ENCODE measurements at regions not wholly inside any gene's neighbourhood (a gene's known extent, or its start where the extent isn't known, plus 50 kb on each side); places are given as distances from the start of the nearest gene placed in this dataset.
"Not testable (repeated sequence)": the region's sequence is repeated elsewhere in the genome, so short reads cannot be mapped to it uniquely, and the experiment has no call there.

DNA sequence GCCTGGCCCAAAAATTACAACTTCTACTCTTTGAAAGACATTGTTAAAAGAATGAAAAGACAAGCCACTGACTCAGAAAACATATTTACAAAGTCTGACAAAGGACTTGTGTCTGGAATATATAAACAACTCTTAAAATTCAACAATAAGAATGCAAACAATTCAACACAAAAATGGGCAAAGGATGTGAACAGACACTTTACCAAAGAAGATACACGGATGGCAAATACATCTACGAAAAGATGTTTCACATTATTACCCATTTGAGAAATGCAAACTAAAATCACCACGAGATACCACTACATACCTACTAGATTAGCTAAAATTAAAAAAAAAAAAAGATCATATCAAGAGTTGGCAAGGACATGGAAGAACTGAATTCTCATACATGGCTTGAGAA lies 80.8 kb upstream of the METRNL start:
- DNase-seq (ENCODE audit: extremely low read depth in 1 of 11, low read depth in 9 of 11, low spot score in 4 of 11), result no peak

DNA sequence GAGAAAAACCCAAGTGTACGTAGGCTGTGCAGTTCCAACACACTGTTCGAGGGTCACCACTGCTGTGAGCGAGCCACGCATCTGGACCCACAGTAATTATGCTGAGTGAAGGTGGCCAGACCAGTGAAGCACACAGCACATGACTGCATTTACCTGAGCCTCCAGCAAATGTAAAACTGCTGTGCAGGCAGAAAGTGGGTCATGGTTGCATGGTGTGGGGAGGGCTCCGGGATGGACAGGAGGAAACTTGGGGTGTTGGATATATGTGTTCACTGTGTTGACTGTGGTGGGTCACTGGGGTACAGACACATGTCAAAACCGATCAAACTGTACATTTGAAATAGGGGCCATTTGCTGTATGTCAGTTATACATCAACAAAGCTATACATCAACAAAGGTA lies 78.7 kb upstream of the METRNL start:
- no peak for DNase-seq (ENCODE audit: extremely low read depth in 1 of 11, low read depth in 9 of 11, low spot score in 4 of 11)

DNA sequence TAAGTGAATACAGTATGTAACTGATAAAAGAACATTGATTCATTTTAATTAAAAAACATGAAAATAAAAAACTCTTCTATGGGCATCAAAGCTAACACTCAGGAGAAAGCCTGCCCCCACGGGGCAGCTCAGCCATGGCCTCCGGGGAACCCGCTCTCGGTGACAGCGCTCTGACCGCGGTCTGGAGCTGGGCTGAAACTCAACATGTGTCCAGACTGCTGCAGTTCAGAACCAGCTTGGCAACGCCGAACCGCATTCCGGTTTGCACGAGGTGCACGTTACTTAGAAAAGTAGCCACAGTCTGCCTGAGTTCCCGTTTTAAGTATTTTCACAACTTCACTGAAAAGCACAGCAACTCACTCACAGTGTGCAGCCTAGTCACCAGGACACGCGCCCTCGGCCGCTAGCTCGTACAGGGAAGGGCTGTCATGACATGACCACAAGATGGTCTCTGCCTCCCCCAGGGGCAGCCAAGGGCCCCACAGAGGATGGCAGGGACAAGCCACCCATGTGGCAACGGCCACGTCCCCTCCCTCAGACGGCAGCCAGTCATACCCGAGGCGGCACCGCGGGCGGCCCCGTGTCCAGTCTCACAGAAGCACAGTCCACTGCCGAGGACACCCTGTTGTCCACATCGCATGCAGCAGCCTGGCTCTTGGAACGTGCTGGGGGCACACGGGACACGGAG lies 77.1 kb upstream of the METRNL start:
- no peak for DNase-seq (ENCODE audit: extremely low read depth in 1 of 11, low read depth in 9 of 11, low spot score in 4 of 11)

DNA sequence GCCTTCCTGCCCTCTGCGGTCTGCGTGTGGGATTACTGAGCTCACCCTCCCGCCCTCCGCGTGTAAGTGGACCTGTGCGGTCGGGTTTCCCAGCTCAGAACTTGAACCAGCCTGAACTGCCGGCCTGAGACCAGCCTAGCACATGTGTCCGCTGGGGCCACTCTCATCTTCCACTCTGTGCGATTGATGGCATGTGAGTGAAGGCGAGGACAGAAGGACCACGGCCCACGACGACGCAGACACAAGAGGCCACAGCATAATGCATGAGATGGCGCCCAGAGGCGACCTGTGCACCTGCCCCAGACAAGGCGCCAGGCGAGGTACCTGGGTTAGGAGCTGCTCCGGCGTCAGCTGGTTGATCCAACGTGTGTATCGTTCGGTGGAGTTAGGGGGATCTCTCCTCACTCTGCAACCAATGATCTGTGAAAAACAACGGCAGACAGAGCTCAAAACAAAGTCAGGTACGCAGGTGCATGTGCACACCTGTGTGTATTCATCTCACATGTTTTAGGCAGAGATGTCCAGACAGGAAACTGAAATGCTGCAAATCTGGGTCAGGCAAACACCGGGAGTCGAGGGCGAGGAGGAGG lies 74.5 kb upstream of the METRNL start:
- no peak for DNase-seq (ENCODE audit: extremely low read depth in 1 of 11, low read depth in 9 of 11, low spot score in 4 of 11)

DNA sequence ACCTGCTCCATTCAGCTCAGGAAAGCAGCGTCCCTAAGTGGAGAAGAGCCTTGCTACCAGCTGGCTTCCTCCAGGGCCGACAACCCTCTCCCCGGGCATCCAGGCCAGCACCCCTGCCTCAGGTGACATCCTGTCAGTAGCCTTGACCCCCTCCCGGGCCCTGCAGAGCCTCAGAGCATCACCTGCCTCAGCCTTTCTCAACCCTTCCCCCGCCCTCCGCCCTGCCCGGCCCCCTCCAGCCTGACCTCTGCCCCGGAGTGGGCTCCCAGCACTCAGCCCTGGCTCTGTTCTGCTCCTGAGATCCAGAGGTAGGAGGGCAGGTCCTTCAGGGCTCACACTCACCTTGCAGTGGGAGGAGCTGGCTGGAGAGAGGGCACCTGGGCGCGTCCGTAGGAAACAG lies 73.8 kb upstream of the METRNL start:
- no peak for DNase-seq (ENCODE audit: extremely low read depth in 1 of 11, low read depth in 9 of 11, low spot score in 4 of 11)

DNA sequence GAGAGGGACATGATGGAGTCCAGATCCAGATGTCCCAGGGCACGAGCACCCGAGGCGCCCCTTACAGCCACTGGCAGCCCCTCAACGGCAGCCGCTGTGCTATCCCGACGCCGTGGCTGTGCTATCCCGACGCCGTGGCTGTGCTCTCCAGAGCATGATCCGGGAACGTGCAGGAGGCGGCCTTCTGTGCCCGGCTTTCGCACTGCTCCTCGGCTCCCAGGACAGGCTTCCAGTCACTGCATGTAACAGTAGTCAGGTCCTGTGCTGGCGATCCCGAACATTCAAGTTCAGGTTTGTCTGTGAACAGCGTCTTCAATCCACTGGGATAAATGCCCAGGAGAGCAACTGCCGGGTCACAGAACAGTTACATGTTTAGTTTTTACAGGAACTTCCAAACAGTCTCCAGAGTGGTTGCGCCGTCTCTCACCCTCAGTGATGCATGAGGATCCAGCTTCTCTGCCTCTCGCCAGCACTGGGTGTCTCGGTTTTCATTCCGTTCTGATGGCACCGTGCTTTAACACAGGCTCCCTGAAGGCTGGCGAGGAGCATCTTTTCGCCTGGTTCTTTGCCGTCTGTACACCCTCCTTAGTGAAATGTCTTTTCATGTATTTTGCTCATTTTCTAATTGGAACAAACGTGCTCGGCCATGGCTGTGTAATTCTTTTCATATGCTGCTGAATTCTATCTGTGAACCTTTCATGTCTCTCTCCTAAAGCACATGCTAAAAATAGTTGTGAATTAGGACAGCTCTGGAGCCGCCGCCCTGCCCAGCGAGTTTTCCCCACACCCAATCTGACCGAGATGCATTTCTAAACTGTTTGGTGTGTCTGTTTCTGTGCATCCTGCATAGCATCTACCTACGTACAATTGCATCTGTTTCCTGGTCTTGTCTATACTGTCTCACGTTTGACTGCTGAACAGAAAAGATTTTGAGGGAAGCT lies 72.6 kb upstream of the METRNL start:
- no peak for DNase-seq (ENCODE audit: extremely low read depth in 1 of 11, low read depth in 9 of 11, low spot score in 4 of 11)

DNA sequence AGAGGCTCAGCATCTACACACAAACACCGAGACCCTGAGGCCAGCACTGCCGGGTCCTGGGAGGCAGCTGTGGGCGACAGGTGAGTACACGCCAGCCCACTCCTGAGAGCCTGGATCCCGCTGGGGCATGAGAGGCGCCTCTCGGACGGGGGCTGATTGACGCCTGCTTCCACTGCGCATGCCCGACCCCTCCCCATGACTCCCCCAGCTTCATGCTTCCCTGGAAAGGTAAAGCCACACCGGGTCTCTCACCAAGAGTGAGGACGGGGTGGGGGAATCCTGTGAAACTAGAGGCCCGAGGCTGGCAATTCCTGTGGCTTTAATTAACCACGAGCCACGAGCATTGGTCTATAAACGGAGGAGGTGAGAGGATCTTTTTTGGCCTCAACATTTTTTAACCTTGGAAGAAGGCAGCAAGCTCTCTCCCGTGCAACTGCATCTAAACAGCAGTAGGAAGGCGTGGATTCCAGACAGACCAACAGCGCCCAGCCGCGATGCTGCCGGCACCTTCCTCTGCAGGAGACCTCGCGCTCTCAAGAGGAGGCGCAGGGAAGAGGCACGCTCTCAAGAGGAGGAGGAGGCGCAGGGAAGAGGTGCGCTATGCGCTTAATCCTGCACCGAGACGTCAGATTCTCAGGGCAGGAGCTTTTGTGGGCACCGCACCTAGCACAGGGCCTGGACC lies 71.8 kb upstream of the METRNL start:
- no peak for DNase-seq (ENCODE audit: extremely low read depth in 1 of 11, low read depth in 9 of 11, low spot score in 4 of 11)

DNA sequence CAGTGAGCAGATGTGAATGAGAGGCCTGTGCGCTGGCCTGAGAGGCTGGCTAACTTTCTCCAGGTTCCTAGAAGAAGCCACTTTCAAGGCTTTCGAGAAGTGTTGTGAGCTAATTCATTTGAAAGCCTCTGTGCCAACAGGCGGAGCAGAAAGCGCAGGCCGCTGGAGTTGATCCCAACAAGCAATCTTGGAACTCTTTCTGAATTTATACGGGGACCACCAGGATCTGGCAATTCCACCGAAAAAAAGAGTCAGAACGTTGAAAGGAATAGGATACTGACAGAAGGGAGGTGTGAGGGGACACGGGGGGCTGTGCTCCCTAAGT lies 71.3 kb upstream of the METRNL start:
- no peak for DNase-seq (ENCODE audit: extremely low read depth in 1 of 11, low read depth in 9 of 11, low spot score in 4 of 11)

DNA sequence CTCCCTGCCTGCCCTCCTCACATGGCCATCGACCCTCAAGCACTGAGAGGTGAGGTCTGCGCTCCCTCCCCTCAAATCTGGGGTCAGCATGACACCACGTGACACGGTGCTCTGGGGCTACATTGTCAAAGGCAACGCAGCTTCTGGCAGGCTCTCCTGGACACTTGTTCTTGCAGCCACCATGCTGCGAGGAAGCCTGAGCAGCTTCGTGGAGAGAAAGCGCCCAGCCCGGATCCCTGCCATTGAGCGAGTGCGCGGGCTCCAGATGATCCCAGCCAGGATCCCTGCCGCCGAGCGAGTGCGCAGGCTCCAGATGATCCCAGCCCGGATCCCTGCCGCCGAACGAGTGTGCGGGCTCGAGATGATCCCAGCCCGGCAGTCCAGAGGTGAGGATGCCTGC lies 70.9 kb upstream of the METRNL start:
- DNase-seq (ENCODE audit: extremely low read depth in 1 of 11, low read depth in 9 of 11, low spot score in 4 of 11), result no peak

DNA sequence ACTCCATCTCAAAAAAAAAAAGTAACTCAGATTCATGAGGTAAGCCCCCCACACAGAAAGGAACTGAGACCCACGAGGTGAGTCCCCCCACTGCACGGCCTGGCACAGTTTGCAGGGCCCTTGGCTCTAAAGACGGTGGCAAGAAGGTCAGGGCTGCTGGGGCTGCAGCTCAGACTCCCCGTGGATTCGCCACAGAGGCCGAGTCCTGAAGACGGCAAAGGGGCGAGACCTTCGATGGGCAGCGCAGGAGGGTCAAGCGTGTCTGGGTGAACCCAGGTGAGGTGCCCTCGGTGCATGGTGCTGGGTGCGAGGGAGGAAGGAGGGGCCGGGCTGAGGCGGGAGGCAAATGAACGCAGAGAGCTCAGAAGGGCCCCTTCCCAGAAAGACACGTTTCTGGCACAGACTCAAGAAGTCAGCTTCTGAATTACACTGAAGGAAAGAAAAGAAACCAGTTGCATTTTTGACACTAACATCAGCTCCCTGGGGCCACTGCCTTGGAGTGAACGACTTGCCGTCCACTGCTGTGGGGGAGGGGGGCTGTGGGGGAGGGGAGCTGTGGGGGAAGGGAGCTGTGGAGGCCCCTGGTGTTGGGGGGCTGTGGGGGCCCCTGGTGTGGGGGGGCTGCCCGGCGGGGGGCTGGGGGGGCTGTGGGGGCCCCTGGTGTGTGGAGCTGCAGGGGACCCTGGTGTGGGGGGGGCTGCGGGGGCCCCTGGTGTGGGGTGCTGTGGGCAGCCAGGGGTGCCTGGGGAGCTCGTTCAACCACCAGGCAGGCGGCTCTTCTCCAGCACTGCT lies 69.8 kb upstream of the METRNL start:
- DNase-seq (ENCODE audit: extremely low read depth in 1 of 11, low read depth in 9 of 11, low spot score in 4 of 11), result no peak

DNA sequence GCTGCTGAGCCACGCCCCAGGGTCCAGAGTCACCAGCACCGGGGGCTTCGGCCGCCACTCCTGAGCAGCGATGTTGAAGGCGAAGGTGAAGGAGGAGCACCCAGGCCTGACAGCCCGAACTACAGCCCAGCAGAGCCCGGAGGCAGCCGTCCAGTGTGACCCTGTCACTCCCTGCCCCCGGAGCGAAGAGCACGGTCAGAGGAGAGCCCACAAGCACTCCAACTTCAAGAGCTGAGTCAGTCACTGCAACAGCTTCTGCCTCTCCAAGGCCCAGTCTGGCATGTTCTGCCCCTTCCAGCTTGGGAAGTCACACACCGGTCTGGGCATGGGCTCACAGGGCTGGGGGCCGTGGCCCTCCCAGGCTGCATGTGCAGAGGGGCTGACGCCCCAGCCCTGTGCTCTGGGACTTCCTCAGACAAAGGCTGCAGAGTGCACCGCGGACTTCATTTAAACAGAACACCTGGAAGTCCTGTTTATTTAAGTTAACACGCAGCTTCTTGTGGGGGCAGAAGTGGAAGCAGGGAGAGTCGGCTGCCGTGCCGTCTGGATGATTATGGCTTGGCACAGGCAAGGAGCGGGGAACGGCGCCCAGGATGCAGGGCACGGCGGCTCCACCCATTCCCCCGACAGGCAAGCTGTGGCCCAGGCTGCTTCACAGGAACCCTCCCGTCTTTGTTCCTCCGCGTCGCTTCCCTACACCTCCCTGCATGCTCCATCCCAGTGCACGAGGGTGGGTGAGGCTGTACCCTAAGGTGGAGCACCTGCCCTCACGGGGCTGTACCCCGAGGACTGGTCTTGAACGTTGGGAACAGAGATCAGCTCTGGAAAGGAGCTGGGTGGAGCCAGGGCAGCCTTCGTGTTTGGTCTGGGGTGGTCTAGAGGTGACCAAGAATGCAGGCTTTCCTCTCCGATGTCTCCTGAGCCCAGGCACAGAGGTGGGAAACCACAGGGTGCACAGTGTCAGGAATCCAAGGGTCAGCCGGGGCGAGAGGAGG lies 68.9 kb upstream of the METRNL start:
- no peak for DNase-seq (ENCODE audit: extremely low read depth in 1 of 11, low read depth in 9 of 11, low spot score in 4 of 11)

DNA sequence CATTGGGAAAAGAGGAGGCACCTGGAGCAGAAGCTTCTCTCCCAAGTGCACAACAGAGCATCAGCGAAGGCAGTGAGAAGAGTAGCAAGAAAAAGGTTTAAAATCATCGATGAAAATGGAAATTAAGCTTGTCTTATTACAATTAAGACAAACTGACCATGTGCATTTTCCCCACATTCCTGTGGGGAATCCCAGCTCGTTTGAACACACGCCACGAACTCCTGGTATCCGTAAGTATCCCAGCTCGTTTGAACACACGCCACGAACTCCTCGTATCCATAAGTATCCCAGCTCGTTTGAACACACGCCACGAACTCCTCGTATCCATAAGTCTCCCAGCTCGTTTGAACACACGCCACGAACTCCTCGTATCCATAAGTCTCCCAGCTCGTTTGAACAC lies 67.7 kb upstream of the METRNL start:
- not testable (repeated sequence) for DNase-seq (ENCODE audit: extremely low read depth in 1 of 11, low read depth in 9 of 11, low spot score in 4 of 11)

DNA sequence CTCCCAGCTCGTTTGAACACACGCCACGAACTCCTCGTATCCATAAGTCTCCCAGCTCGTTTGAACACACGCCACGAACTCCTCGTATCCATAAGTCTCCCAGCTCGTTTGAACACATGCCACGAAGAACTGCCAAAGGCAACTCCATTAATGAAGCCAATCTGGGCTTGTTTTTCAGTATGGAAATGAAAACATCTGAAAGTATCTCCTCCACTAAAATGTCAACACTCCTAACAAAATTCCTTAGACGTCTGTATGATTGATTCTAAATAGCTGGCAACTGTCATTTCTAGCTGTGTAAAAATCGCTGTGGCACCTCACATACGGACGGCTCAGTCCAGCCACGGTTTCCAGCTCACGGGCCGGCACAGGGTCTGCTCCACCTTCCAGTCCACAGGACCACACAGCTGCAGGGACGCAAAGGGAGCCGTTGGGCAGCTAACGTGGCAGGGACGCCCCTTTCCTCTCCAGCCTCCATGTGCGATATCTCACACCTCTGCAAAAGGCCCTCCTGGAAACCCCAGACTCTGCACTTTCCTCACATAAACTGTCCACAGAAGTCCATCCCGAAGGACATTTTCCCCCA lies 67.1 kb upstream of the METRNL start:
- DNase-seq (ENCODE audit: extremely low read depth in 1 of 11, low read depth in 9 of 11, low spot score in 4 of 11), result no peak

DNA sequence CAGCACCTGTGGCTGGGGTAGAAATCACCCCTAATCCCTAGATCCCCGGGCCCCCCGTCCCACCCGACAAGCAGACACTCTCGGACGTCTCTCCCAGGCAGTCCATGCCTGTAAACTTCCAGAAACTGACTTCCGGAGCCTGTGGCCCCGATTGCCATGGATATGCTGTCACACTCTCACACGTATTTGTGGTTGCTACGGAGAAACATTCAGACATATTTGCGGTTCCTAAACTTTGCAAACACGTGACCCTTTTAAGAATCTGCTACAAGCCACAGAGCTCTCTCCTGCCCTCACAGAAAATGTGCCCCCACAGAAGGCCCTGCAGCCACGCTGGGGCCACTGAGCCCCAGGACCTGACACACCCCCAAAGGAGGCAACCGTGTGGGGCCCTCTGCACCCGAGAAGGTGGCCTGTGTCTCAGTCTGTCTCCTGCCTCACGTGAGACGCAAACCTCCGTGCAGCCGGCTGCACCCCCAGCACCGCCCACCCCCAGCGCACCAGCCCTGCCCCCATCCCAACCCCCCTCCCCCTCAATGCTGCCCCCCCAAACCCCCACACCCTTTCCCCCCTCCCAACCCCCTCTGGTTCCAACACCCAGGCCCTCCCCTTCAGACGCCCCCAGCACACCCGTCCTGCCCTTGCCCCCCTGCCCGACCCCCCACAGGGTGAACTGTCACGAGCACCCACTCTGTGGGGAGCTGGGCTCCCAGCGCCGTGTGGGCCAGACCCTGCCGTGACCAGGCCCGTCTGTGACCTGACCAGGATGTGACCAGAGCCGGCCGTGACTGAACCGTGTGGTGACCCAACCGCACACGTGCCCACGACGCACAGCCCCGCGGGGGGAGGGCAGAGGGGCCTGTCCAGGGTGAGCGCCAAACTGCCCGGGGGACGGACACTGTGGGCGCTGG lies 66.3 kb upstream of the METRNL start:
- peak in 4 of 11 donors; percentile 34 to 61 (median 48) for DNase-seq (ENCODE audit: extremely low read depth in 1 of 11, low read depth in 9 of 11, low spot score in 4 of 11)

DNA sequence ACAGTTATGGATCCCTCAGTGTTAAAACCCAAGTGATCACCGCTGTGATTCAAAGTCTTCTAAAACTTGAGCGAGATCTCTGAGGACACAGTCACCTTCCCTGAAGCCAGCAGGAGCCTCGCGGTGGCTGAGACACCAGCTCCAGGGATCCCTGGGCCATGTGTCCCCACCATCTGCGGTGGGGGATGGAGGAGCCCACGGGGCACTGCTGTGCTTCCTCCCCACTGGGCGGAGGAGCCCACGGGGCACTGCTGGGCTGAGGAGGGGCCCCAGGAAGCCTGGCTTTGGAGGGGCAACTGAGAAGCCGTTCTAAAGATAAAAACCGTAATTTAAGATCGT lies 65.7 kb upstream of the METRNL start:
- no peak for DNase-seq (ENCODE audit: extremely low read depth in 1 of 11, low read depth in 9 of 11, low spot score in 4 of 11)

DNA sequence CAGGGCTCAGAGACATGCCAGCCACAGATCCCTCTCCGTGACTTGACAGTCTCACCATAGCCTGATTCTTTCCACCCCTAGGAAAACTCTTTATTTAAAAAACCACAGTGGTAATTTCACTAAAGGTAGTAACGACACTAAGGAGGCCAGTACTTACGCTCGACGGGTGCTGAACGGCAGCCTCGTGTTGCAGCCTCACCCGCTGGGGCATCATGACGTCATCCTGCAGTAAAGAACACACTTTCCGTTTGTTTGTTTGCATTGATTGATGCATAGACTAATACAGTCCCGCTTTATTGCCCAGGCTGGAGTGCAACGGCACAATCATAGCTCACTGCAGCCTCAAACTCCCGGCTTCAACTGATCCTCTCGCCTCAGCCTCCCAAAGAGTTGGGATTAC lies 65.1 kb upstream of the METRNL start:
- no peak for DNase-seq (ENCODE audit: extremely low read depth in 1 of 11, low read depth in 9 of 11, low spot score in 4 of 11)
